ENCODE measurements at regions not wholly inside any gene's neighbourhood (a gene's known extent, or its start where the extent isn't known, plus 50 kb on each side); places are given as distances from the start of the nearest gene placed in this dataset.

DNA sequence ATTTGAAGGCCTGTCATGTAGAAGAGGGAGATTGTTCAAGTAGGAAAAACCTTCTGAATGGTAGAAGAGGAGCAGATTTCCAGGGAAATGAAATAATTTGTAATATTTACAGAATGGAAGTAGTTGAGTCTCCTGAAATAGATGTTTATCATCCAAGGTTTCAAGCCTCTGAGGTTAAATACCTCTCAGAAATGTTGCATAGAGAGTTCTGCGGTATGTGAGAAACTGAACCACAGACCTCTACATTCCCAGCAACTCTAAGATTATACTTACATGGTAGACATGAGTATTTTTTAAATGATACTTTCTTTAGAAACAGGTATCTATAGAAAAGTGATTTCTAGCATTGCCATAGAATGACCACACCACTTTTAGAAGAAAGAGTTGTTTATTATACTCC, 379.8 kb upstream of the FANCL start:
- TF ChIP-seq, protein P1, sequence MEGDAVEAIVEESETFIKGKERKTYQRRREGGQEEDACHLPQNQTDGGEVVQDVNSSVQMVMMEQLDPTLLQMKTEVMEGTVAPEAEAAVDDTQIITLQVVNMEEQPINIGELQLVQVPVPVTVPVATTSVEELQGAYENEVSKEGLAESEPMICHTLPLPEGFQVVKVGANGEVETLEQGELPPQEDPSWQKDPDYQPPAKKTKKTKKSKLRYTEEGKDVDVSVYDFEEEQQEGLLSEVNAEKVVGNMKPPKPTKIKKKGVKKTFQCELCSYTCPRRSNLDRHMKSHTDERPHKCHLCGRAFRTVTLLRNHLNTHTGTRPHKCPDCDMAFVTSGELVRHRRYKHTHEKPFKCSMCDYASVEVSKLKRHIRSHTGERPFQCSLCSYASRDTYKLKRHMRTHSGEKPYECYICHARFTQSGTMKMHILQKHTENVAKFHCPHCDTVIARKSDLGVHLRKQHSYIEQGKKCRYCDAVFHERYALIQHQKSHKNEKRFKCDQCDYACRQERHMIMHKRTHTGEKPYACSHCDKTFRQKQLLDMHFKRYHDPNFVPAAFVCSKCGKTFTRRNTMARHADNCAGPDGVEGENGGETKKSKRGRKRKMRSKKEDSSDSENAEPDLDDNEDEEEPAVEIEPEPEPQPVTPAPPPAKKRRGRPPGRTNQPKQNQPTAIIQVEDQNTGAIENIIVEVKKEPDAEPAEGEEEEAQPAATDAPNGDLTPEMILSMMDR (IDR thresholded peaks at IDR 0.05) = no peak
- no peak for TF ChIP-seq POLR2A (IDR thresholded peaks at IDR 0.05)

All from Peyer's patch (tissue), 4 donors.